HepG2 (cell line): ENCODE measurements at regions not wholly inside any gene's neighbourhood (a gene's known extent, or its start where the extent isn't known, plus 50 kb on each side); places are given as distances from the start of the nearest gene placed in this dataset.

Source experiments
- ARID5B ChIP-seq: IDR thresholded peaks from 2 replicates; pipeline ENCODE4 v1.4.0; 2020; ENCODE audit warnings: mild to moderate bottlenecking, missing genetic modification reagents
- ASH2L ChIP-seq: fragments of 300-600, 200-600 bp; sonication (generic); IDR thresholded peaks from 2 replicates; pipeline ENCODE4 v1.7.0; 2017; ENCODE audit warnings: low read depth, mild to moderate bottlenecking, moderate library complexity, mixed read lengths, low read length; ENCODE audit not compliant: insufficient read length
- FOXP1 ChIP-seq, 2 experiments: fragments of 450-650 bp in 1 of 2; IDR thresholded peaks; 2 replicates each; pipeline ENCODE4 v1.6.1; 2017 to 2018; ENCODE audit warnings: antibody characterized with exemption in 1 of 2
- HHEX ChIP-seq: IDR thresholded peaks from 2 replicates; pipeline ENCODE4 v1.6.1; 2016; ENCODE audit warnings: control low read depth
- HOMEZ ChIP-seq: IDR thresholded peaks from 2 replicates; pipeline ENCODE4 v1.6.1; 2016; ENCODE audit warnings: low read depth
- JUN ChIP-seq: sonication (generic); formaldehyde crosslinking; IDR thresholded peaks from 2 replicates; pipeline ENCODE4 v1.4.0; 2020; ENCODE audit warnings: mild to moderate bottlenecking, missing genetic modification reagents
- LCORL ChIP-seq, 2 experiments: fragments of 450-650 bp in 1 of 2; sonication (generic) in 1 of 2; formaldehyde crosslinking in 1 of 2; IDR thresholded peaks; 2 replicates each; pipeline versions ENCODE4 v1.5.0 to v1.6.1; 2017 to 2020; ENCODE audit warnings: antibody characterized with exemption in 1 of 2, missing genetic modification reagents in 1 of 2
- NCOA2 ChIP-seq: sonication (generic); formaldehyde crosslinking; IDR thresholded peaks from 2 replicates; pipeline ENCODE4 v1.8.0; 2022; ENCODE audit warnings: inconsistent platforms
- NR2F2 ChIP-seq: IDR thresholded peaks from 2 replicates; pipeline ENCODE4 v1.6.1; 2012; ENCODE audit warnings: low read depth, inconsistent platforms, borderline replicate concordance
- PBX2 ChIP-seq: IDR thresholded peaks from 2 replicates; pipeline ENCODE4 v1.6.1; 2016; ENCODE audit warnings: control low read depth
- PTBP1 ChIP-seq: fragments of 200-400 bp; formaldehyde crosslinking; IDR thresholded peaks from 2 replicates; pipeline ENCODE4 v1.6.1; 2018; ENCODE audit warnings: low read length, low read depth; ENCODE audit not compliant: poor library complexity, severe bottlenecking
- SOX6 ChIP-seq, 2 experiments: fragments of 450-650 bp in 1 of 2; sonication (generic) in 1 of 2; formaldehyde crosslinking in 1 of 2; IDR thresholded peaks; 2 replicates each; pipeline versions ENCODE4 v1.4.0 to v1.6.1; 2017 to 2020; ENCODE audit warnings: antibody characterized with exemption in 1 of 2, mild to moderate bottlenecking in 1 of 2, missing genetic modification reagents in 1 of 2
- TEAD3 ChIP-seq: optimal IDR thresholded peaks from 2 replicates; pipeline ENCODE3; 2016; ENCODE audit warnings: borderline replicate concordance
- XRCC5 ChIP-seq: fragments of 200-400 bp; formaldehyde crosslinking; optimal IDR thresholded peaks from 2 replicates; pipeline ENCODE3; 2017; ENCODE audit warnings: mild to moderate bottlenecking, low read length
- ZMYM3 ChIP-seq: sonication (generic); formaldehyde crosslinking; IDR thresholded peaks from 2 replicates; pipeline ENCODE4 v1.5.1; 2020; ENCODE audit warnings: mild to moderate bottlenecking, missing genetic modification reagents
- ZNF331 ChIP-seq: sonication (generic); formaldehyde crosslinking; IDR thresholded peaks from 2 replicates; pipeline ENCODE4 v1.4.0; 2020; ENCODE audit warnings: missing genetic modification reagents
- ZNF335 ChIP-seq: sonication (generic); formaldehyde crosslinking; IDR thresholded peaks from 2 replicates; pipeline ENCODE4 v1.4.0; 2020; ENCODE audit warnings: missing genetic modification reagents
- ZNF33B ChIP-seq: sonication (generic); formaldehyde crosslinking; IDR thresholded peaks from 2 replicates; pipeline ENCODE4 v1.5.1; 2020; ENCODE audit warnings: mild to moderate bottlenecking, missing genetic modification reagents
- ZNF652 ChIP-seq: IDR thresholded peaks from 2 replicates; pipeline ENCODE4 v1.6.1; 2016; ENCODE audit warnings: low read depth, borderline replicate concordance
- ZNF672 ChIP-seq: sonication (generic); formaldehyde crosslinking; IDR thresholded peaks from 2 replicates; pipeline ENCODE4 v1.8.1; 2022; ENCODE audit warnings: missing genetic modification reagents
- ZNF780A ChIP-seq: sonication (generic); formaldehyde crosslinking; IDR thresholded peaks from 2 replicates; pipeline ENCODE4 v1.8.0; 2022; ENCODE audit warnings: mild to moderate bottlenecking, missing genetic modification reagents, moderate library complexity
- ZNF839 ChIP-seq: sonication (generic); formaldehyde crosslinking; IDR thresholded peaks from 2 replicates; pipeline ENCODE4 v1.4.0; 2020; ENCODE audit warnings: missing genetic modification reagents, mild to moderate bottlenecking, borderline replicate concordance
- TF ChIP-seq, protein P1 (sequence below): sonication (generic); formaldehyde crosslinking; IDR thresholded peaks from 2 replicates; pipeline ENCODE4 v1.4.0; 2020; ENCODE audit warnings: missing genetic modification reagents

- TF ChIP-seq LCORL (IDR thresholded peaks at IDR 0.05) (no peak), LCORL (CRISPR knock-in tag; IDR thresholded peaks at IDR 0.05) (peak; percentile 28; the same call in 1 of the 2 replicates), ZNF672 (CRISPR knock-in tag) (no peak), ZNF652 (CRISPR knock-in tag) (no peak), TEAD3 (CRISPR knock-in tag) (no peak), ZNF331 (CRISPR knock-in tag) (peak; percentile 69; the same call in 1 of the 2 replicates), NR2F2 (0 out of 2 replicates have a peak, but pooled peaks have one; percentile 27), ZNF33B (CRISPR knock-in tag) (no peak), ZNF780A (CRISPR knock-in tag) (no peak), ZNF335 (CRISPR knock-in tag) (no peak), ZMYM3 (peak; percentile 73; the same call in 1 of the 2 replicates), JUN (no peak), XRCC5 (peak; percentile 16), FOXP1 (IDR thresholded peaks at IDR 0.05) (no peak), FOXP1 (CRISPR knock-in tag; IDR thresholded peaks at IDR 0.05) (peak; percentile 65; the same call in 1 of the 2 replicates), SOX6 (IDR thresholded peaks at IDR 0.05) (no peak), SOX6 (CRISPR knock-in tag; IDR thresholded peaks at IDR 0.05) (peak; percentile 43; the same call in 1 of the 2 replicates), ASH2L (peak; percentile 34), HOMEZ (CRISPR knock-in tag) (peak; percentile 74; the same call in 1 of the 2 replicates), NCOA2 (CRISPR knock-in tag) (peak; percentile 7; the same call in 1 of the 2 replicates), ZNF839 (CRISPR knock-in tag) (no peak), ARID5B (peak; percentile 85), PTBP1 (no peak), PBX2 (CRISPR knock-in tag) (no peak), HHEX (CRISPR knock-in tag) (no peak)
- TF ChIP-seq, protein P1, sequence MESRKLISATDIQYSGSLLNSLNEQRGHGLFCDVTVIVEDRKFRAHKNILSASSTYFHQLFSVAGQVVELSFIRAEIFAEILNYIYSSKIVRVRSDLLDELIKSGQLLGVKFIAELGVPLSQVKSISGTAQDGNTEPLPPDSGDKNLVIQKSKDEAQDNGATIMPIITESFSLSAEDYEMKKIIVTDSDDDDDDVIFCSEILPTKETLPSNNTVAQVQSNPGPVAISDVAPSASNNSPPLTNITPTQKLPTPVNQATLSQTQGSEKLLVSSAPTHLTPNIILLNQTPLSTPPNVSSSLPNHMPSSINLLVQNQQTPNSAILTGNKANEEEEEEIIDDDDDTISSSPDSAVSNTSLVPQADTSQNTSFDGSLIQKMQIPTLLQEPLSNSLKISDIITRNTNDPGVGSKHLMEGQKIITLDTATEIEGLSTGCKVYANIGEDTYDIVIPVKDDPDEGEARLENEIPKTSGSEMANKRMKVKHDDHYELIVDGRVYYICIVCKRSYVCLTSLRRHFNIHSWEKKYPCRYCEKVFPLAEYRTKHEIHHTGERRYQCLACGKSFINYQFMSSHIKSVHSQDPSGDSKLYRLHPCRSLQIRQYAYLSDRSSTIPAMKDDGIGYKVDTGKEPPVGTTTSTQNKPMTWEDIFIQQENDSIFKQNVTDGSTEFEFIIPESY (CRISPR knock-in tag), result 0 out of 2 replicates have a peak, but pooled peaks have one; percentile 28
Observed at GRCh38 chr3:30241721-30242120, 364.7 kb upstream of the TGFBR2 start (continued).
